Osteoblast (primary cell): ENCODE measurements at regions not wholly inside any gene's neighbourhood (a gene's known extent, or its start where the extent isn't known, plus 50 kb on each side); places are given as distances from the start of the nearest gene placed in this dataset.

ENCODE experiments used
- DNase-seq: peaks from one replicate; pipeline ENCODE4 v3.0.0; 2011; ENCODE audit warnings: low spot score, mixed read lengths; ENCODE audit not compliant: insufficient read length; ENCODE audit errors: missing footprints
- H2AFZ ChIP-seq: 2 replicates; pipeline ENCODE4 v1.6.0; 2011; ENCODE audit warnings: mild to moderate bottlenecking, low read length
- H3K27ac ChIP-seq: 2 replicates; pipeline ENCODE4 v1.5.1; 2011; ENCODE audit warnings: mild to moderate bottlenecking, low read depth, low read length, moderate library complexity
- H3K27me3 ChIP-seq: 2 replicates; pipeline ENCODE4 v1.6.0; 2012; ENCODE audit warnings: mild to moderate bottlenecking, control low read depth, inconsistent platforms, low read length, moderate library complexity; ENCODE audit not compliant: insufficient read depth
- H3K36me3 ChIP-seq: 2 replicates; pipeline ENCODE4 v1.5.1; 2011; ENCODE audit warnings: mild to moderate bottlenecking, low read length, control low read depth, moderate library complexity; ENCODE audit not compliant: insufficient read depth
- H3K4me1 ChIP-seq: 2 replicates; pipeline ENCODE4 v1.5.1; 2011; ENCODE audit warnings: mild to moderate bottlenecking, low read length, control low read depth, moderate library complexity; ENCODE audit not compliant: insufficient read depth
- H3K4me2 ChIP-seq: 2 replicates; pipeline ENCODE4 v1.6.0; 2011; ENCODE audit warnings: mild to moderate bottlenecking, low read length; ENCODE audit not compliant: insufficient read depth
- H3K4me3 ChIP-seq: fragments of 200-600 bp; sonication (generic); 3 replicates; pipeline ENCODE4 v1.5.1; 2012; ENCODE audit warnings: mild to moderate bottlenecking, low read length, inconsistent platforms; ENCODE audit not compliant: insufficient read depth
- H3K79me2 ChIP-seq: 2 replicates; pipeline ENCODE4 v1.6.0; 2012; ENCODE audit warnings: mild to moderate bottlenecking, low read length, control low read depth, inconsistent platforms; ENCODE audit not compliant: insufficient read depth
- H3K9me3 ChIP-seq: 2 replicates; pipeline ENCODE4 v1.5.1; 2011; ENCODE audit warnings: low read depth, low read length, control low read depth
- H4K20me1 ChIP-seq: 2 replicates; pipeline ENCODE4 v1.6.0; 2012; ENCODE audit warnings: mild to moderate bottlenecking, low read length, control low read depth; ENCODE audit not compliant: insufficient read depth
- CTCF ChIP-seq: IDR thresholded peaks from 2 replicates; pipeline ENCODE4 v1.5.1; 2011; ENCODE audit warnings: mild to moderate bottlenecking, low read depth, low read length, moderate library complexity; ENCODE audit errors: extremely low read depth

- Histone ChIP-seq H3K4me3 (no peak overlapping the region), H3K36me3 (no peaks in the 10 kb centered on the region), H3K79me2 (no peaks in the 10 kb centered on the region), H3K27me3 (no peaks in the 10 kb centered on the region), H3K9me3 (no peaks in the 10 kb centered on the region), H4K20me1 (no peaks in the 10 kb centered on the region), H3K4me2 (no peak overlapping the region), H3K27ac (no peak overlapping the region), H3K4me1 (peaks cover 12% of the 10 kb centered on the region), H2AFZ (no peak overlapping the region)
- no peak for TF ChIP-seq CTCF
- DNase-seq = no peak
Measured at GRCh38 chr13:44870456-44870929, 118.8 kb downstream of the NUFIP1 start.

- TF ChIP-seq CTCF = no peak
- H3K4me1 ChIP-seq = peaks cover 7% of the 10 kb centered on the region
- no peaks in the 10 kb centered on the region for H3K9me3 ChIP-seq
- H3K36me3 ChIP-seq = no peaks in the 10 kb centered on the region
- DNase-seq = no peak
- H3K4me2 ChIP-seq = no peak overlapping the region
- no peaks in the 10 kb centered on the region for H3K79me2 ChIP-seq
- H3K4me3 ChIP-seq = no peak overlapping the region
- no peak overlapping the region for H3K27ac ChIP-seq
- no peak overlapping the region for H2AFZ ChIP-seq
- no peaks in the 10 kb centered on the region for H3K27me3 ChIP-seq
- H4K20me1 ChIP-seq = no peaks in the 10 kb centered on the region
Measured at GRCh38 chr13:44869167-44869566, 120.1 kb downstream of the NUFIP1 start.

- H4K20me1 ChIP-seq = no peaks in the 10 kb centered on the region
- no peaks in the 10 kb centered on the region for H3K79me2 ChIP-seq
- H3K4me3 ChIP-seq = no peak overlapping the region
- no peaks in the 10 kb centered on the region for H3K9me3 ChIP-seq
- H3K27me3 ChIP-seq = no peaks in the 10 kb centered on the region
- no peaks in the 10 kb centered on the region for H3K36me3 ChIP-seq
- no peak for TF ChIP-seq CTCF
- H2AFZ ChIP-seq = no peak overlapping the region
- H3K4me2 ChIP-seq = no peak overlapping the region
- no peak overlapping the region for H3K27ac ChIP-seq
- DNase-seq = no peak
- peaks cover 7% of the 10 kb centered on the region for H3K4me1 ChIP-seq
Measured at GRCh38 chr13:44868397-44868796, 120.9 kb downstream of the NUFIP1 start.

- Histone ChIP-seq H3K36me3 (no peaks in the 10 kb centered on the region), H3K9me3 (no peaks in the 10 kb centered on the region), H2AFZ (no peak overlapping the region), H3K79me2 (no peaks in the 10 kb centered on the region), H4K20me1 (no peaks in the 10 kb centered on the region), H3K27me3 (no peaks in the 10 kb centered on the region), H3K27ac (no peak overlapping the region), H3K4me2 (no peak overlapping the region), H3K4me1 (peaks cover 6% of the 10 kb centered on the region), H3K4me3 (no peak overlapping the region)
- no peak for TF ChIP-seq CTCF
- DNase-seq = no peak
Measured at GRCh38 chr13:44867825-44868224, 121.4 kb downstream of the NUFIP1 start.
